Stimulated activated CD8-positive, alpha-beta memory T cell treated with anti-CD3 and anti-CD28 coated beads, Interleukin-12 subunit alpha, Interleukin-12 subunit beta, amount 100 ng/mL, for 1 hour (primary cell): ENCODE measurements at regions not wholly inside any gene's neighbourhood (a gene's known extent, or its start where the extent isn't known, plus 50 kb on each side); places are given as distances from the start of the nearest gene placed in this dataset.
"Not testable (repeated sequence)": the region's sequence is repeated elsewhere in the genome, so short reads cannot be mapped to it uniquely, and the experiment has no call there.

Experiments used
- DNase-seq: peaks from one replicate; pipeline ENCODE4 v3.0.0-alpha.2; 2020; ENCODE audit warnings: low read depth

DNA sequence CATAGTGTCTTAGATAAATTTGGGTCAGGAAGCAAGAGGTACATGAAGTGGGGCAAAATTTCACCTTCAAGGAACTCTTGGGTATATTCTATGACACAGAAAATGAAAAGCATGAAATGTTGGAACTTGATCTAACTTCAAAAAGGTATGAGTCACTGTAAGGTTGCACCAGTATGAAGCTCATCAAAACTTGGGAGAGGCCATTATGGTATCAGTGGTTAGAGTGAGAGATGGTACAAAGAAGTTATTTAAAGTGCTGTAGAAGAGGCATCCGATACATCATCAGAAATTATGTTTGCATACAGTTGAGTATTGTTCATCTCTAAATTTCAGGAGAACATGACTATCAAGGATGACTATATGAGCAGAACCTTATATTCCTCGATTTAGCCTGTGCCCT is 302.9 kb upstream of the SUCLG2 start:
- DNase-seq, result no peak

DNA sequence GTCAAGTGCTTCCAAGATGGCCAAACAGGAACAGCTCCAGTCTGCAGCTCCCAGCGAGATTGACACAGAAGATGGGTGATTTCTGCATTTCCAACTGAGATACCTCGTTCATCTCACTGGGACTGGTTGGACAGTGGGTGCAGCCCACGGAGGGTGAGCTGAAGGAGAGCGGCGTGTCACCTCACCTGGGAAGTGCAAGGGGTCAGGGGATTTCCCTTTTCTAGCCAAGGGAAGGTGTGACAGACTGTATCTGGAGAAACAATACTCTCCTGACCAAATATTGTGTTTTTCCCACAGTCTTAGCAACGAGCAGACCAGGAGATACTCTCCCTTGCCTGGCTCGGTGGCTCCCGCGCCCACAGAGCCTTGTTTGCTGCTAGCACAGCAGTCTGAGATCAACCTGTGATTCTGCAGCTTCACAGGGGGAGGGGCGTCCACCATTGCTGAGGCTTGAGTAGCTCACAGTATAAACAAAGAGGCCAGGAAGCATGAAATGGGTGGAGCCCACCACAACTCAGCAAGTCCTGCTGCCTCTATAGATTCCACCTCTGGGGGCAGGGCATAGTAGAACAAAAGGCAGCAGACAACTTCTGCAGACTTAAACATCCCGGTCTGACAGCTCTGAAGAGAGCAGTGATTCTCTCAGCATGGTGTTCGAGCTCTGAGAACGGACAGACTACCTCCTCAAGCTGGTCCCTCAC is 293.5 kb upstream of the SUCLG2 start:
- peak; percentile 39 for DNase-seq

DNA sequence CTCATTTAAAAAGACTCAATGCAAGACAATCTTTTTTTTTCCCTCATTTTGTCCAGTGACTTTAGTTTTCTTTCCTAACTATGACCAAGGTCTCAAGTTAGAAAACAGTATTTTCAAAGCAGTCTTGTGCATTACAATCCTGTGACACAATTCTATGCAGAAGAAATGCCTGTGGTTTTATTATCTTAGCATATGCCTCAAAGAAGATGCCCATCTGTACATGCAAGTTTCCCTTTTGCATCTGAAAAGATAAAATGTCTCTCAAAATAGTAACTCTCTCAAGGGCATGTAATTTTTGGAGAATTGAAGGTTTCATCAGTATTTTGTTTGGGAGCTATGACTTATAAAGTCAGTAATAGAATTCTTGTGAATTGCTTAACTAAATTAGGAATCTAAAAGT is 292.0 kb upstream of the SUCLG2 start:
- DNase-seq, result no peak

GRCh38 chr3:67943546-67943945 is 289.1 kb upstream of the SUCLG2 start:
- no peak for DNase-seq

DNA sequence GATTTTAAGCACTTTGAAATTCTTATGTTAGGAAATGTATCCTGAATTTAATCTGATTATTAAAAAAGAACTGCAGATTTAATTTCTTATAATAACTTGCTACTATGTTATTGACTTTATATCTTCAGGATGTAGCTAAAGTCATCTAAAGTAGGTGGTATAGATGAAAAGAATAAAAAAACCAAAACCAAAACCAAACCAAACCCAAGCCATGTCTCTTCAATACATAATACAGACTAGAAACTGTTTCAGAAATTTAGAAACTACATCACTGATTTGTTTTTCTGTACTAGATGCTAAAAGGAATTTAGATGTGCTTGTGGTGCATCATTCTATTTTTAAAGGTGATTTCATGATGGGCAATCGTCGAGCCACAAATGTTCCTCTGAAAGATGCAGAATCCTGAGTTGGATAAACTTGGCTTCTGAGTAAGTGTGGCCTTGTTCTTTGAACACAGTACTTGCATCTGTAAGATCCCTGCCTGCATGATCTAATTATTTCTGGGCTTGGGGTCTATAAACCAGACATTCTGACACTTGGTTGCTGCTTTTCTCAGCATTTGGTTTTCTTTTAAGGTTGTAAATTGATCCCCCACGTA is 287.1 kb upstream of the SUCLG2 start:
- DNase-seq, result no peak

DNA sequence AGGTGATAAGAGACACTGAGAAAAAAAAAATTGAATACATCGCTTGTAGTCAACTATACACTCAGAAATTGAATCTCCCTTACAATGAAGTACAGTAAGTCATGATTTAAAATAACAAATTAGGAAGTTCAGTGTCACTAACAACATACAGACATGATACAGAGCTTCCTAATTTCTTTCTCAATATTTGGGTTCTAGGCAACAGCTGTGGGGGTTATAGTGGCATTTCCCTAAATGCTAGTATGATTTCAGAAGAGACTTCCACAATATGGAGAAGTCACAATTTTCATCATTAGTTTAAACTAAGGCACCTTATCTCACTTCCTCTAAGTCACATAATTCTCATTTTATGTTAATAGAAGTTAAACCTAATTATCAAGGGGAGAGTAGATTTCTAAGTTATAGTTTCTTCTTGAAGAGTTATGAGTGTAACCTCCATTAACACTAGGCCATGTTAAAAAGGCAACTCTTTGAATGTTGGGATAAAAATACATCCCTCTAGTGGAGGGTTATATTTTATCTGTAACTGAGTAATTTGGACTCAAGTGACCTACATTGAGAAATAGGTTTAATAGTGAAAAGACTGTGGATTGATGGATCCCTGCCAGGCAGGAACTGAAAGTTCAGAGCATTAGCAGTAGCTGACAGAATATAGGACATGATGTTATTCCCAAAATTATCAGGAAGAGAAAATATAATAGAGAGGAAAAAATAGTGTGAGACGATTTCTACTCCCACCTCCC is 286.0 kb upstream of the SUCLG2 start:
- no peak for DNase-seq

DNA sequence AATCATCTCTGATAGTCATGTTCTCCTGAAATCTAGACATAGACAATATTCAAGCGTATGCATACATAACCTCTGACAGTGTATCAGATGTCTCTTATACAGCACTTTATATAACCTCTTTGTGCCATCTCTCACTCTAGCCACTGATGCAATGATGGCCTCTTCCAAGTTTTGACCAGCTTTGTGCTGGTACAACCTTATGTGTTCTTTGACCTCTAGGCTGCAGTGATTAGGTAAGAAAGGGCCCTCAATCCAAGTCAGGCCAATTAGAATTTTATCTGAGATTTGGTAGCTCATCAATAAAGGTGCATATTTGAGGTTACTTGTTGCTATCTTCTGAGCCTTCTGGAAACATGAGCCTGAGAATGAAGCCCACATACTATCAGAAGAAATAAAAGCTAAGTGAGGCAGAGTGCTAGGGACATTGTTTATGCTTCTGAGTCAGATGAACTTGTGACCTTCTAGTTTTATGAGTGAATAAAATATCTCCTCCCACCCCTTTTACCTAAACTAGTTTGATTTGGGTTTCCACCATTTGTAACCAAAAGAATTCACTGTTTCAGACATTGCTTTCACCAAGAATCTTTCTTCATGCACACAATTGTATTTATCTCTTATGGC is 283.2 kb upstream of the SUCLG2 start:
- no peak for DNase-seq

GRCh38 chr3:67930394-67930793 is 276.0 kb upstream of the SUCLG2 start:
- not testable (repeated sequence) for DNase-seq

DNA sequence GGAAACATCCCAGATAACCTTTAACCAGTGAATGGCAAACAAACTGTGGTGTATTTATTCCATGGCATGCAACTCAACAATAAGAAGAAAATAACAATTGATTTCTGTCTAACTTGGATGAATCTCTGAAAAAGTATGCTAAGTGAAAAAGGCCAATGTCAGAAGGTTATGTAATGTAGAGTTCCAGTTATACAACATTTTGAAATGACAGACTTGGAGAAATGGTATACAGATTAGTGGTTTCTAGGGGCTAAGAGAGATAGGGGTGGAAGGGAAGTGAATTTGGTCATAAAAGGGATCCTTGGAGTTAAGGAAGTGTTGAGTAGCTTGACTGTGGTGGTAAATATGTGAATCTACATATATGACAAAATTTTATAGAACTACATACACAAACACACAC is 269.4 kb upstream of the SUCLG2 start:
- DNase-seq, result no peak

DNA sequence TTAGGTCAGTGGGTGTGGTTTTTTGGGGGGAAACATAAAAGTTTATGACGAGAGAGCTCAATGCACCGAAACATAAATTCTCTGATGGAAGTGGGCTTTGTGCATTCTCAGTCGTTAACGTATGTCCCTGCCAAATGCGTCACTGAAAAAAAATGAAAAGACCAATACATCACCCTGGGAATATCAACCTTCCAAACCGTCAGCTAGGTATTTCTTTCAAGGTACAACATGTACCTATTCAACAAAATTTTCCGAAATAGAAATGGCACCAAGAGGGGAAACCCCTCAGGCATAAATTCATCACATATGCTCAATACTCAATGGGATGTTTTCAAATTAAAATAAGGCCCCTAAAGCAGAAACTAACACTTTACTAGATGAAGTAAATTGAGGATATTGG is 266.6 kb upstream of the SUCLG2 start:
- no peak for DNase-seq

DNA sequence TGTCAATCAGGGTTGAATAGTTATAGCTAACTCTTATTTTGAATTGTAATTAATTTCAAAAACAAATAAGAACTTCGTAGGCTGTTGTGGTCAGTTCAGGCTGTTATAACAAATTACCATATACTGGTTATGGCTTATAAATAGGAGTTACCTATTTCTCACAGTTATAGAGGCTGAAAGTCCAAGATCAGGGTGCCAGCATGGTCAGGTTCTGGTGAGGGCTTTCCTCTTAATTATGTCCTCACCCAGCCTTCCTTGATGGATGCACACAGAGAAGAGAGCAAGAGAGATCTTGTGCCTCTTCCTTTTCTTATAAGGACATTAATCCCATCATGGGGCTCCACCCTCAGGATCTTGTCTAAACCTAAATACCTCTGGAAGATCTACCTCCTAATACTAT is 265.9 kb upstream of the SUCLG2 start:
- DNase-seq, result no peak

- DNase-seq, result no peak
These were observed 261.9 kb upstream of the SUCLG2 start for GRCh38 chr3:67916353-67916752.

DNA sequence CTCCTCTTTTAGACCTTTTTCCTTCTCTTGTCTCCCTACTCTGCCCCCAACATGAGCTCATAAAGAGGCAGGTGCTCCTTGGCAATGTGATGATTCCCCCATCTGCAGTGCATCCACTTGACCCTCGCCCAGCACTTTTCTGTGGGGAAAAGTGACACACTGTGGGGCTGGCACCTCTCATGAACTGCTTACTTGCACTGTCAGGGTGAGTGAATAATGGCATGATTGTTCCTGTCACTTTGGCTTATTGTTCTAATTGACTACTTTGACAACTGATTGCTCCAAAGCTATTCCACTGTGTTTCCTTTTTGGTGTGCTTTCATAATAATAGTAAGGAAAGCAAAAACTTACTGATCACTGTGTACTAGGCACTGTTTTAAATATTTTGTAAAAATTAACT is 253.3 kb upstream of the SUCLG2 start:
- DNase-seq, result no peak

DNA sequence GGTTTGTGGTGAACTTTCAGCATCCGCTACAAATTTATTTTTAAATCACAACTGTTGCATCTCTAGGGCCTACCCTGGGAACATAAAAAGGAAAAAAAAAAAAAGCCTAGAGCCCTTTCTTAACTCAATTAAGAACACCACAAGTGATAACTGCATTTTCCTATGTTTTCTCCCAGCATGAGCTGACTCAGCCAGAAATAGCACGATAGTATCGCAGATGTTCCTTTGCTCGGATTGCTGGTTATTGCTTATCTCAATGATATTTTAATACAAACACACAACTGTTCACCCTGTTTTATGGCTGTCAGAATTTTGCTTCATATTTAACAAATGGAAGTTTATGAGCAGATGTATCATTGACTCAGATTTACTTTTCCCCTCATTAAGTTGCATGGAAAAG is 251.8 kb upstream of the SUCLG2 start:
- no peak for DNase-seq

- DNase-seq, result no peak
These were observed 247.3 kb upstream of the SUCLG2 start for GRCh38 chr3:67901681-67902080.

DNA sequence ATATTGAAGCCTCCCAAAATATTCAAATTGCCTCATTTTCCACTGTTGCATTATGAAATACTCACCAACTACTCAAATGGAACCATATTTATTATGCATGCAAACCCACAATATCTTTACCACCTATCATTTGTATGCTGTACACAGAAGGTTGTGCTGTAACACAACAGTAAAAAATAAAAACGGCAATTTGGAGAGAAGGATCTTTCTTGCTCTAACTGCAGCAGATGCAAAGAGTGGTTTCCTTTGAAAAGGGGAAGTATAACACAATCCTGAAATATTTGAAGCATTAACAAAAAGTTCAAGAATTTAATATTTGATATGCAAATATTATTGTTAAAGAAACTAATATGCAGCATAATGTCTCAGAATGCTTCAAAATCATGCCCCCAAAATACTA is 244.5 kb upstream of the SUCLG2 start:
- DNase-seq, result no peak

GRCh38 chr3:67897351-67898336 is 243.2 kb upstream of the SUCLG2 start:
- DNase-seq, result no peak

- DNase-seq, result no peak
These were observed 241.7 kb upstream of the SUCLG2 start for GRCh38 chr3:67896130-67896529.

DNA sequence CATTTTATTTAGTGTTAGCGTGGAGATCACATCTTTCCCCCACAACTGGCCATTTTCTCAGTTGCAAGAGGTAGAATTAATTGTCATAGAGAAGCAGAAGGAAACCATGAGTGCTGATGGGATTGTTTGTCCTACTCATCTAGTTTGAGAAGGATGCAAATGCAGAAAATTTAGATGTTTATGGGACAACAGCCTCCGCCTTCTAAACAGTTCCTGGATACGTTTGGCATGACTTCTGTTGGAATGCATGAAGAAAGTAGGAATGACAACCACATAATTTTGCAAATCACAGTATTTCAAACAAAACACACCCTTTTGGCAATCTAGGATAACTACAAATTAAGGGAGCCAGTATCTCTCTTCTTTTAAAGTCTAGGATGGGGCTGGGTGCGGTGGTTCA is 240.1 kb upstream of the SUCLG2 start:
- no peak for DNase-seq

DNA sequence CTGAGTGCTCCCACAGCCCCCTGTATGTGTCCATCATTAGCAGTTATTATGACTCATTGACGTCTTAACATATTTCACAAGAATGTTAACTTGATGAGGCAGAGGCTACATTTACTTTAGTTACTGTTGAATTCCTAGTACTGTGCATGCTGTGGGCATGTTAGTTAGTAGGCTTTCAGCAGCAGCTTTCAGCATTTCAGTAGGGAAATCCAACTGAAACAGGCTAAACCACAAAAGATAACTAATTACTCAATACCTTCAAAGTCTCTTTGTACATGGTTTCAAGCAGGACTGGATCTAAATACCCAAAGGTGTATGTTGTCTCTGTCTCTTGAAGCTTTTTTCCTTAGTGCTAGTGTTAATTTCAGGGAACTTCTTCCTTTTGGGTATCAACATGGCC is 229.9 kb upstream of the SUCLG2 start:
- no peak for DNase-seq

- DNase-seq, result no peak
These were observed 229.4 kb upstream of the SUCLG2 start for GRCh38 chr3:67883766-67884165.

DNA sequence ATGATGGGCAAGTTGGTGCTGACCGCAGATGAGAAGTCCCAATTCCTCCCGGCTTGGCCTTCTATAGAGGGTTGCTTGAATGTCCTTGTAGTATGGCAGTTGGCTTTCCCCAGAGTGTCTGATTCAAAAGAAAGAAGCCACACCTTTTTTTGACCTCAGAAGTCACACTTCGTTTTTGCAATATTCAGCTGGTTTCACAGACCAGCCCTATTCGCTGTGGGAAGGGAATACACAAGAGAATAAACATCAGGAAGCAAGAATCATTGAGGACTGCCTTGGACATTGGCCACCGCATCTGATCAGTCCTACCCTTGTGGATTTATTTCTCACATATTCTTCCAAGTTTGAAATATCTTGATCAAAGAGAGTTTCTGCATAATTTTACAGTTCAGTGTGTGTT is 228.6 kb upstream of the SUCLG2 start:
- no peak for DNase-seq
